ENCODE measurements at regions not wholly inside any gene's neighbourhood (a gene's known extent, or its start where the extent isn't known, plus 50 kb on each side); places are given as distances from the start of the nearest gene placed in this dataset.

GRCh38 chr4:12200226-12200625, 771.5 kb upstream of the HS3ST1 start:
- peaks cover 11% of the 10 kb centered on the region for H3K9me3 Mint-ChIP-seq (ENCODE audit: low read depth)
- no peak overlapping the region for H3K4me3 Mint-ChIP-seq
- intact Hi-C loops (cut with DNase I, micrococcal nuclease): no loop called here
- no peaks in the 10 kb centered on the region for H3K36me3 Mint-ChIP-seq (ENCODE audit: low read depth)
- no peaks in the 10 kb centered on the region for H3K27me3 Mint-ChIP-seq
- ChIA-PET CTCF (no interaction called here), POLR2A (no interaction called here)
- H3K27ac Mint-ChIP-seq: no peak overlapping the region
- DNase-seq (no peak), ATAC-seq (no peak)
- no peaks in the 10 kb centered on the region for H3K4me1 Mint-ChIP-seq

- Mint-ChIP-seq H3K27me3 (no peaks in the 10 kb centered on the region), H3K27ac (no peak overlapping the region), H3K4me3 (no peak overlapping the region), H3K4me1 (no peaks in the 10 kb centered on the region), H3K36me3 (ENCODE audit: low read depth) (no peaks in the 10 kb centered on the region), H3K9me3 (ENCODE audit: low read depth) (peaks cover 2% of the 10 kb centered on the region)
- no peak for ATAC-seq
- intact Hi-C loops (cut with DNase I, micrococcal nuclease): no loop called here
- no peak for DNase-seq
- ChIA-PET POLR2A (no interaction called here), CTCF (no interaction called here)
These were observed 757.8 kb upstream of the HS3ST1 start for GRCh38 chr4:12186526-12186925.

GRCh38 chr4:12178614-12179610, 750.2 kb upstream of the HS3ST1 start:
- peaks cover 17% of the 10 kb centered on the region for H3K9me3 Mint-ChIP-seq (ENCODE audit: low read depth)
- intact Hi-C loops (cut with DNase I, micrococcal nuclease): no loop called here
- no peak overlapping the region for H3K27ac Mint-ChIP-seq

GRCh38 chr4:12177416-12177815, 748.7 kb upstream of the HS3ST1 start:
- Mint-ChIP-seq H3K36me3 (ENCODE audit: low read depth) (no peaks in the 10 kb centered on the region), H3K27me3 (no peaks in the 10 kb centered on the region), H3K9me3 (ENCODE audit: low read depth) (peaks cover 15% of the 10 kb centered on the region), H3K4me3 (no peak overlapping the region), H3K27ac (no peak overlapping the region), H3K4me1 (no peaks in the 10 kb centered on the region)
- ATAC-seq (no peak), DNase-seq (no peak)
- ChIA-PET POLR2A (no interaction called here), CTCF (no interaction called here)
- intact Hi-C loops (cut with DNase I, micrococcal nuclease): no loop called here

More at GRCh38 chr4:12178614-12179610, 750.2 kb upstream of the HS3ST1 start:
- POLR2A ChIA-PET: no interaction called here
- no peak for DNase-seq
- Mint-ChIP-seq H3K4me3 (no peak overlapping the region), H3K36me3 (ENCODE audit: low read depth) (no peaks in the 10 kb centered on the region), H3K27me3 (no peaks in the 10 kb centered on the region), H3K4me1 (no peaks in the 10 kb centered on the region)
- CTCF ChIA-PET: no interaction called here
- ATAC-seq: no peak

GRCh38 chr4:12173496-12173895, 744.8 kb upstream of the HS3ST1 start:
- no peak overlapping the region for H3K27ac Mint-ChIP-seq
- POLR2A ChIA-PET: no interaction called here
- H3K27me3 Mint-ChIP-seq: no peaks in the 10 kb centered on the region
- DNase-seq (no peak), ATAC-seq (no peak)
- H3K36me3 Mint-ChIP-seq (ENCODE audit: low read depth): no peaks in the 10 kb centered on the region
- peaks cover 12% of the 10 kb centered on the region for H3K9me3 Mint-ChIP-seq (ENCODE audit: low read depth)
- intact Hi-C loops (cut with DNase I, micrococcal nuclease): no loop called here
- CTCF ChIA-PET: no interaction called here
- H3K4me1 Mint-ChIP-seq: no peaks in the 10 kb centered on the region
- H3K4me3 Mint-ChIP-seq: no peak overlapping the region

DNA sequence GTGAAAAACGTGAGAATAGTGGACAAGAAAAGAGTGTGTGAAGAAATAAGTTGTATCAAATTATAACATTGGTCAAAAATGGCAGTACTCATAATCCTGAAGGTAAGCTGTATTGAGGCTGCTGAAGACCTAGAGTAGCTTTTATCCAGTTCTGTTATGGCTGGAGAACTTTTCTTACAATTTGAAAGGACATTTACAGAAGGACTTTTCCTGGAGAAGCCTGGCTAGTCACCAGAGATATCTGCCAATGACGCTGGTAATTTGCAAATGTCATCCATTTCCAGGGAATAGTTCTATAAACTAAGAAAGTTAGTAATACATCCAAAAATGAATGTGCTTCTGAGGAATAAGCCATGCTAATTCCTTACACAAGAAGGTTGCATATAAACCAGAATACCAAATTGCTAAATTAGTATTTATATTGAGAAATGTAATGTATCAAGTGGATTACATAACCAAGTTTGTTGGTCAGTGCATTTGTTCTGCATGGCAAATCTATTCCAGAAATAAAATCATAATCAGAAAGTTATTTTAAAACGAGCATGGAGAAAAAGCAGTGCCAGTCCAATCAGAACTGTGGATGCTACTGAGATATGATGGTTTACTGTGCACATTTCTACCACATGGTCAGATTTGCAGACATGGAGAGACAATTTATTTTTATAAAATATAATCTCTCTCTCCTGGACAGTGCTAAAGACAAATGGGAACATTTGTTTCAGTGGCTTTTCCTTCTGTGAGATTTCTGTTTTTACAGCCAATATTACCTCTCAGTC, 743.7 kb upstream of the HS3ST1 start:
- Mint-ChIP-seq H3K9me3 (ENCODE audit: low read depth) (peaks cover 9% of the 10 kb centered on the region), H3K27me3 (no peaks in the 10 kb centered on the region), H3K27ac (no peak overlapping the region), H3K4me3 (no peak overlapping the region), H3K36me3 (ENCODE audit: low read depth) (no peaks in the 10 kb centered on the region), H3K4me1 (no peaks in the 10 kb centered on the region)
- DNase-seq (no peak), ATAC-seq (no peak)
- ChIA-PET POLR2A (no interaction called here), CTCF (no interaction called here)
- intact Hi-C loops (cut with DNase I, micrococcal nuclease): no loop called here

DNA sequence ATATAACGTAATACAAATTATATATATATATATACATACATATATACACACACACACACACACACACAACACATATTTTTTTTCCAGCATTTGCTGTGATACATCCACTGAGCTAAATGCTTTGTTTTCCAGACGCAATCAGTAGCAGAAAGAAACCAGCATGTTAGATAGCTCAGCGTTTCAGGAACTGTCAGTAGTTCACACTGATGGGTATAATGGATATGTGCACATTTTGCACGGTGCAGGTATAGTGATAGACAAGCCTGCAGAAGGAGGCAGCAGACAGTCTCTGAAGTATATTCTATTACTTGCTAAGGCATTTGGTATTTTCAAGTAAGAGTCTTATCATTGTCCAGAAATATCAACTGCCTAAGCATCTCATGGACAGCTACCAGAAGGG, 741.6 kb upstream of the HS3ST1 start:
- H3K9me3 Mint-ChIP-seq (ENCODE audit: low read depth): peaks cover 4% of the 10 kb centered on the region
- ATAC-seq (no peak), DNase-seq (no peak)
- H3K27me3 Mint-ChIP-seq: no peaks in the 10 kb centered on the region
- no peaks in the 10 kb centered on the region for H3K36me3 Mint-ChIP-seq (ENCODE audit: low read depth)
- CTCF ChIA-PET: no interaction called here
- POLR2A ChIA-PET: no interaction called here
- no peak overlapping the region for H3K27ac Mint-ChIP-seq
- no peak overlapping the region for H3K4me3 Mint-ChIP-seq
- intact Hi-C loops (cut with DNase I, micrococcal nuclease): no loop called here
- no peaks in the 10 kb centered on the region for H3K4me1 Mint-ChIP-seq

GRCh38 chr4:12165616-12166015, 736.9 kb upstream of the HS3ST1 start:
- no peak overlapping the region for H3K4me3 Mint-ChIP-seq
- peaks cover 9% of the 10 kb centered on the region for H3K9me3 Mint-ChIP-seq (ENCODE audit: low read depth)
- H3K4me1 Mint-ChIP-seq: no peaks in the 10 kb centered on the region
- ChIA-PET CTCF (no interaction called here), POLR2A (no interaction called here)
- H3K36me3 Mint-ChIP-seq (ENCODE audit: low read depth): no peaks in the 10 kb centered on the region
- ATAC-seq: no peak
- no peak for DNase-seq
- no peaks in the 10 kb centered on the region for H3K27me3 Mint-ChIP-seq
- intact Hi-C loops (cut with DNase I, micrococcal nuclease): no loop called here
- H3K27ac Mint-ChIP-seq: no peak overlapping the region

GRCh38 chr4:12146339-12146738, 717.6 kb upstream of the HS3ST1 start:
- Mint-ChIP-seq H3K27me3 (no peaks in the 10 kb centered on the region), H3K27ac (no peak overlapping the region), H3K36me3 (ENCODE audit: low read depth) (no peaks in the 10 kb centered on the region), H3K4me3 (no peak overlapping the region), H3K9me3 (ENCODE audit: low read depth) (peaks cover 8% of the 10 kb centered on the region), H3K4me1 (no peaks in the 10 kb centered on the region)
- CTCF ChIA-PET: no interaction called here
- POLR2A ChIA-PET: no interaction called here
- ATAC-seq (no peak), DNase-seq (no peak)
- intact Hi-C loops (cut with DNase I, micrococcal nuclease): no loop called here

GRCh38 chr4:12145768-12146167, 717.1 kb upstream of the HS3ST1 start:
- H3K4me1 Mint-ChIP-seq: no peaks in the 10 kb centered on the region
- ChIA-PET CTCF (no interaction called here), POLR2A (no interaction called here)
- H3K27ac Mint-ChIP-seq: no peak overlapping the region
- ATAC-seq (no peak), DNase-seq (no peak)
- H3K4me3 Mint-ChIP-seq: no peak overlapping the region
- H3K36me3 Mint-ChIP-seq (ENCODE audit: low read depth): no peaks in the 10 kb centered on the region
- H3K9me3 Mint-ChIP-seq (ENCODE audit: low read depth): peaks cover 7% of the 10 kb centered on the region
- no peaks in the 10 kb centered on the region for H3K27me3 Mint-ChIP-seq
- intact Hi-C loops (cut with DNase I, micrococcal nuclease): no loop called here

DNA sequence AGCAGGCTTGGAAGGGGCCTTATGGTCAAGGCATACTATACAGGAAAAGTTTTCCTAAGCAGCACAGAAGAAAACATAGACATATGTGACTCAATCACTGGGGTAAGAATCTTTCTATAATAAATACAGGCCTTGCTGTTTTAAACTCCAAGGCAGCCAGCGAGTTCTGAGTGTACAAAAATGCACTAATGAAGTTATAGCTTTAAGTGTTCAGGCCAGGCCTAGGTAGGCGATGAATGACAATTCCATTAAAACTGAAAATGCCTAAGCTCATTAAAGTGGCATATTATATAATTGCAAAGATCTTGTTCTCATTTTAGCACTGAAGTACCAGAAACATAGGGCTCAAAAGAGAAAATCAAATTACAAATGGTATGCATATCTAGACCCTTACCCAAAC, 716.4 kb upstream of the HS3ST1 start:
- no peak for ATAC-seq
- CTCF ChIA-PET: no interaction called here
- Mint-ChIP-seq H3K4me1 (no peaks in the 10 kb centered on the region), H3K27me3 (no peaks in the 10 kb centered on the region), H3K9me3 (ENCODE audit: low read depth) (peaks cover 7% of the 10 kb centered on the region), H3K36me3 (ENCODE audit: low read depth) (no peaks in the 10 kb centered on the region), H3K4me3 (no peak overlapping the region), H3K27ac (no peak overlapping the region)
- DNase-seq: no peak
- intact Hi-C loops (cut with DNase I, micrococcal nuclease): no loop called here
- POLR2A ChIA-PET: no interaction called here

- DNase-seq: no peak
- ChIA-PET CTCF (no interaction called here), POLR2A (no interaction called here)
- H3K27ac Mint-ChIP-seq: no peak overlapping the region
- H3K9me3 Mint-ChIP-seq (ENCODE audit: low read depth): peaks cover 7% of the 10 kb centered on the region
- intact Hi-C loops (cut with DNase I, micrococcal nuclease): no loop called here
- H3K36me3 Mint-ChIP-seq (ENCODE audit: low read depth): no peaks in the 10 kb centered on the region
- no peak for ATAC-seq
- H3K4me3 Mint-ChIP-seq: no peak overlapping the region
- H3K27me3 Mint-ChIP-seq: no peaks in the 10 kb centered on the region
- H3K4me1 Mint-ChIP-seq: no peaks in the 10 kb centered on the region
These were observed 715.4 kb upstream of the HS3ST1 start for GRCh38 chr4:12144051-12144450.

All from activated CD4-positive, alpha-beta T cell treated with anti-CD3 and anti-CD28 coated beads for 36 hours (primary cell).